Erythroblast (primary cell): ENCODE measurements at regions not wholly inside any gene's neighbourhood (a gene's known extent, or its start where the extent isn't known, plus 50 kb on each side); places are given as distances from the start of the nearest gene placed in this dataset.

Experiments
- DNase-seq, 2 experiments: peaks; one replicate each; lab custom pipeline; 2025; lab: John Stamatoyannopoulos, UW
- GATA1 ChIP-seq: IDR thresholded peaks from 2 replicates; pipeline ENCODE4 v1.6.1; 2011; ENCODE audit warnings: low read depth, mild to moderate bottlenecking, control low read depth, low read length, moderate library complexity
- POLR2A ChIP-seq: IDR thresholded peaks from 2 replicates; pipeline ENCODE4 v1.6.1; 2011; ENCODE audit warnings: mild to moderate bottlenecking, low read length

GRCh38 chr6:170053966-170054661, 236.8 kb downstream of the DLL1 start:
- TF ChIP-seq GATA1 (no peak), POLR2A (no peak)
- DNase-seq, result no peak

DNA sequence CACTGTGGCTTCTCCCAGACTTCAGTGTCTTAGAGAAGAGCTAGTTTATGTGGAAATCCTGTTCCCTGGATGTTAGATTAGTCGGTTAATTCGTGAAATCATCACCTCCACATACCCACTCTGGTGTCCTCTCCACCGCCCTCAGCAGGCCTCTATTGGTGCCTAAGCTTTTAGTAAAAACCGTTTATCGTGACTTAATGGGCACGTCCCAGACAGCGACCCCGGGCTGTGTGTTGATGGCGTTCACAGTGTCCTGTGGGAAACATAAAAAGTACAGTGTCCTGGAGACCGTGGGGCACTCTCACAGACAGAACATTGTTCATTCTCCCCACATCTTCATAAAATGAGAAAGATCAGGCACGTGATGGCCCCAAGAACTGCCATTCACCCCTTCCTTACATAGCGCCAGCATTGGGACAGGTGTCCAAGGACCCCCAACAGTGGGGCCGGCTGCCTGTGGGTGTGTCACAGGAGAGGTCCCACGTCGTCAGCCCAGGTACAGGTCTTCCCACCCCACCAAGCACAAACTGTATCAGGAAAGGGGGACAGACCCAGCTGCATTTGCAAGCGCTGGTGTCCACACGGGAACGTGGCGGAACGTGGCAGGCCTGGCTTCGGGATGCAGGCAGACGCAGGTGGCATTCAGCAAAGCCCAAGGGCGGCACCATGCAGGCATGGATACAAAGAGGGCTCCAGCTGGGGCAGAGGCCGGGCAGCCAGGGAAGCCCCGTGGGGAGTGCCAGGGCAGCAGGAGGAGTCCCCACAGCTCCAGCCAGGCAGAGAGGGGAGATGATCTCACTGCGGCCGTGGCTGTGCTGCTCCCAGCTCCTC, 237.7 kb downstream of the DLL1 start:
- DNase-seq, result no peak
- TF ChIP-seq GATA1 (no peak), POLR2A (no peak)

GRCh38 chr6:170051229-170052172, 239.4 kb downstream of the DLL1 start:
- no peak for DNase-seq
- TF ChIP-seq GATA1 (no peak), POLR2A (no peak)

GRCh38 chr6:170050591-170051041, 240.3 kb downstream of the DLL1 start:
- no peak for TF ChIP-seq GATA1
- TF ChIP-seq POLR2A, result no peak
- DNase-seq, result no peak

DNA sequence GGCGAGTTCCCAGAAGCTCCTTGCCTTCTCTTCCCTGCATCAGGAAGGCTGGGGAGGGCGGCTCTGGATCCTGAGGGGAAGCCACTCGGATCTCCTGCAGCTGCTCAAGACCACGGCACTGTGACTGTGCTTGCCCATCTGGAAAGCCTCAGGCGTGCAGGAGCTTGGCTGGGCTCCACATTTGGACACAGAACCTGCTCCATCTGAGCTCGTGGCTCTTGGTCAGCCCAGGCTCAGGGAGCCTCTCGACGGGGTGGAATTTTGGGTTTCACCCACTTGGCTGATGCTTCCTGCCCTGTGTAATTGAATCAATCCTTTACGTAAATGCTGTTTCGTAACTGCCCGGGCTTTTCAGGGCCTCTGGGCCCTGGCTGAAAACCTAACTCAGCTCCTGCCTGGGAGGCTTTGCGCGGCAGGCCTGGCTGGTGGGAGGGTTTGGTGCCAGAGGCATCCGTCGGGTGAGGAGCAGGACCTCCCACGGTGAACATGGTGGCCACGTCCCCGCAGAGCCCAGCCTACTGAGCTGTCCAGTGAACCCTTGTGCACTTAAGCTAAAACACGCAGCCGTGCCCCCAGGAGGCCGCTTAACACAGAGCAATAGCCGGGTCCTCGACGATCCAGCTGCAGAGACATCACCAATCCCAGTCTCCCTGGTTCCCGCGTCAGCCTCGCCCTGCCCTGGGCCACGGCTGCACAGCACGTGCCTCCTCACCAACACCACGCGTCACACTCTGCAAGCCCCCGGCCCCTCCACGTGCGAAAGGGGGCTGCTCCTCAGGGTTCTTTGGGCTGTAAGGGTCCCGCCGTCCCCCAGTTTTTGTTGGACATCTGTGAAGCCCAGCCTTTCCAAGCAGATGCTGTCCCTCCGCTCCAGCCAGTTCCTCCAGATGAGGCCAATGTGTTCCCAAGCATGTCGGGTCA, 241.0 kb downstream of the DLL1 start:
- no peak for DNase-seq
- TF ChIP-seq POLR2A, result no peak
- no peak for TF ChIP-seq GATA1

GRCh38 chr6:170048615-170049256, 242.1 kb downstream of the DLL1 start:
- no peak for TF ChIP-seq GATA1
- no peak for TF ChIP-seq POLR2A
- no peak for DNase-seq

DNA sequence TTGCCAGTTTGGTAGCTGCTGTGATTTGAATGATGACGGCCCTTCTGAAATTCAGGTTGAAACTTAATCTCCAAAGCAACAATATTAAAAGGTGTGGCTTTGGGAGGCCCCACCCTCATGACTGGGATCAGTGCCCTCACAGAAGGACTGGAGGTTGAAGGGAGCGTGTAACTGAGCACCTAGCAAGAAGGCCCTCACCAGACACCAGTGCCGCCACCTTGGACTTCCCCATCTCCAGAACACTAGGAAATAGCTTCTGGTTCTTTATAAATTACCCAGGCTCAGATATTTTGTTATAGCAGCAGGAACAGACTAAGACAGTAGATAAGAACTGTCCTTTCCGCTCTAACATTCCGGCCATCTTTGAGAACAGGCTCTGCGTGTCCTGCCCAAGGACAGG, 243.1 kb downstream of the DLL1 start:
- no peak for DNase-seq
- TF ChIP-seq POLR2A, result no peak
- no peak for TF ChIP-seq GATA1

DNA sequence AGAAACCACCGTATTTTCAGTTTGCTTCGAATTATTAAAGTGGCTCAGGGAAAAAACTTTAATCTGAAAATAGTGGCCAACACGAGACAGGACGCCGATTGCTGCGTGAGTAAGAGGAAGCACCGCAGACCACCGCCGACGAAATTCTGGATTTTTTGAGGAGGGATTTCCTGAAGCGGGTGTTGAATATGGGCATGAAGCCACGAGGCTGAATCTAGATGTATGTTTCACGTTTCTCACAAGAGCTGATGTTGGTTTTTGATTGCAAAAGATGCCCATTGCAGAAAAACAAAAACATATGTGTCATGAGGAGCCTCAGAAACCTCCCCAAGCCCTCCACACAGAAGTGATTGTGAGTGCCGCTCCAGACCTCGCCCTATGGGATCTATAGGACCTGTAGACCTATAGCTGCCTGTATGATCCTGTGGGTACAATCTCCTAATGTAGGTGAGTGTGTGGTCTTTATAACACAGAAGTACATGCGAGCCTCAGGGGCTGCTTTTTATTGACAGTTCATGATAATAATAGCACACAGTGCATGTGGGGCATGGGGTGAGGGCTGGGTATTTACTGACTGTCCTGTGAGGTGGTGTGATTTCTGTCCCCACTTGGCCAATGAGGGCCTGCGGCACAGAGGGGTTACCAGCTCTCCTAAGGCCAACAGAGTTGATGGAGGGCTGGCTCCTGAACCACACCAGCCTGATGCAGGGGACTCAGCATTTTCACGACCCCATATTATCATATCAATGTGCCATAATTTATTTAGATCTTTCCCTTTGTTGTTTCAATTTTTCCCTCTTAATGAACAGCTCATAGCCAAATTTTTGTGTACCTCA, 243.9 kb downstream of the DLL1 start:
- no peak for DNase-seq
- TF ChIP-seq GATA1, result no peak
- TF ChIP-seq POLR2A, result no peak

- no peak for DNase-seq
- TF ChIP-seq GATA1 (no peak), POLR2A (no peak)
Observed at GRCh38 chr6:170045981-170046667, 244.8 kb downstream of the DLL1 start.

DNA sequence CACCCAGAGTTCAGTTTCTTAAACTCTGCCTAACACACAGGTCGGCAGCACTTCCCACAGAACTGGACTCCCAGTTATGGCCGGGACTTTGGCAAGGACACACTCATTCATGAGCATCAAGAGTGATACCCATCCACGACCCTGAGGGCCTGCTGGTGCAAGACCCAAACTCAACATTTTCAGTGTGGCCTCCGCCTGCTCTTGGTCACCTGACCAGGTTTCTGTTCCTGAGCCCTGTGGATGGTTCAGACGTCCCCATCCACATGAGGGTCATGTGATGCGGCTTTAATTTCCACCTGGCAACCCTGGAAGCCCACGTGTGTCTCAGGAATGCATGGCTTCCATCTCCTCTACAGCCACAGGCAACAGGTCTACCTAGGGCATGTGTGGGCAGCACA, 245.3 kb downstream of the DLL1 start:
- no peak for TF ChIP-seq GATA1
- no peak for TF ChIP-seq POLR2A
- DNase-seq, result no peak
